Nephron (organoid): ENCODE measurements at regions not wholly inside any gene's neighbourhood (a gene's known extent, or its start where the extent isn't known, plus 50 kb on each side); places are given as distances from the start of the nearest gene placed in this dataset.

Experiments used
- H3K27ac Mint-ChIP-seq, 3 experiments: 2 replicates each; pipeline ENCODE4 v1.8.0; 2020; ENCODE audit warnings: mixed read lengths in 3 of 3, mild to moderate bottlenecking in 2 of 3, moderate library complexity in 1 of 3
- H3K27me3 Mint-ChIP-seq: 2 replicates; pipeline ENCODE4 v1.8.0; 2021; ENCODE audit warnings: low read depth, mild to moderate bottlenecking, moderate library complexity, mixed read lengths
- H3K36me3 Mint-ChIP-seq: 2 replicates; pipeline ENCODE4 v1.8.0; 2020; ENCODE audit warnings: low read depth, mixed read lengths
- H3K4me1 Mint-ChIP-seq: 2 replicates; pipeline ENCODE4 v1.8.0; 2020; ENCODE audit warnings: mixed read lengths
- H3K4me3 Mint-ChIP-seq, 3 experiments: 2 replicates each; pipeline ENCODE4 v1.8.0; 2020; ENCODE audit warnings: mild to moderate bottlenecking in 3 of 3, mixed read lengths in 3 of 3, moderate library complexity in 2 of 3
- H3K9me3 Mint-ChIP-seq: 2 replicates; pipeline ENCODE4 v1.8.0; 2020; ENCODE audit warnings: mixed read lengths
- TF ChIP-seq, protein P1 (sequence below), 3 experiments: fragments of 200-600 bp; sonication (generic); IDR thresholded peaks; one replicate each; pipeline ENCODE4 v1.5.0; 2021; ENCODE audit warnings: antibody characterized with exemption in 3 of 3; ENCODE audit not compliant: unreplicated experiment in 3 of 3

GRCh38 chr10:117723343-117723742, 180.8 kb downstream of the EMX2 start:
- TF ChIP-seq, protein P1, sequence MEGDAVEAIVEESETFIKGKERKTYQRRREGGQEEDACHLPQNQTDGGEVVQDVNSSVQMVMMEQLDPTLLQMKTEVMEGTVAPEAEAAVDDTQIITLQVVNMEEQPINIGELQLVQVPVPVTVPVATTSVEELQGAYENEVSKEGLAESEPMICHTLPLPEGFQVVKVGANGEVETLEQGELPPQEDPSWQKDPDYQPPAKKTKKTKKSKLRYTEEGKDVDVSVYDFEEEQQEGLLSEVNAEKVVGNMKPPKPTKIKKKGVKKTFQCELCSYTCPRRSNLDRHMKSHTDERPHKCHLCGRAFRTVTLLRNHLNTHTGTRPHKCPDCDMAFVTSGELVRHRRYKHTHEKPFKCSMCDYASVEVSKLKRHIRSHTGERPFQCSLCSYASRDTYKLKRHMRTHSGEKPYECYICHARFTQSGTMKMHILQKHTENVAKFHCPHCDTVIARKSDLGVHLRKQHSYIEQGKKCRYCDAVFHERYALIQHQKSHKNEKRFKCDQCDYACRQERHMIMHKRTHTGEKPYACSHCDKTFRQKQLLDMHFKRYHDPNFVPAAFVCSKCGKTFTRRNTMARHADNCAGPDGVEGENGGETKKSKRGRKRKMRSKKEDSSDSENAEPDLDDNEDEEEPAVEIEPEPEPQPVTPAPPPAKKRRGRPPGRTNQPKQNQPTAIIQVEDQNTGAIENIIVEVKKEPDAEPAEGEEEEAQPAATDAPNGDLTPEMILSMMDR (IDR thresholded peaks at IDR 0.05; ENCODE audit: unreplicated experiment in 3 of 3), result no peak
- peaks cover 2% of the 10 kb centered on the region for H3K9me3 Mint-ChIP-seq
- no peak overlapping the region for H3K4me3 Mint-ChIP-seq
- peak overlapping the region; percentile 79 to 89 (median 80) for H3K27ac Mint-ChIP-seq
- H3K27me3 Mint-ChIP-seq, result peaks cover 24% of the 10 kb centered on the region
- H3K36me3 Mint-ChIP-seq, result no peaks in the 10 kb centered on the region
- peaks cover 52% of the 10 kb centered on the region for H3K4me1 Mint-ChIP-seq

DNA sequence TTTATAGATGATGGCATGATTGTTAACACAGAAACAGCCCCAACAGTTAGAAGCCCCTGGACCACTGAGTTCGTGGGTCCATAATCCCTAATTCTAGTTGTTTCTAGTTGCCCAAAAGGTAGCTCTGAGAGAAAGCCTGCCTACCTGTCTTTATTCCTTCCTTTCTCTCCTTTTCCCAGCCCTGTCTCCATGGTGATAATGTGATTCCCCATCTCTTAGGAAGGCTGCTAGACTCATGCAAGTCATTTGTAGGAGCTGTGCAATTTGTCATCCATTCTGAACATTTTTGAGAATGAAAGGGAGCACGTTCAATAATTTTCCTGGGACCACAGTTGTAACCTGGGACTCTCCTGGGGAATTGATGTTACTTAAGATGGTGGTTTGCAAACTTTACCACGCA, 183.4 kb downstream of the EMX2 start:
- no peak overlapping the region for H3K4me3 Mint-ChIP-seq
- TF ChIP-seq, protein P1 (IDR thresholded peaks at IDR 0.05; ENCODE audit: unreplicated experiment in 3 of 3), result no peak
- peaks cover 41% of the 10 kb centered on the region for H3K4me1 Mint-ChIP-seq
- no peak overlapping the region for H3K27ac Mint-ChIP-seq
- H3K27me3 Mint-ChIP-seq, result peaks cover 39% of the 10 kb centered on the region
- H3K9me3 Mint-ChIP-seq, result peaks cover 2% of the 10 kb centered on the region
- H3K36me3 Mint-ChIP-seq, result no peaks in the 10 kb centered on the region

DNA sequence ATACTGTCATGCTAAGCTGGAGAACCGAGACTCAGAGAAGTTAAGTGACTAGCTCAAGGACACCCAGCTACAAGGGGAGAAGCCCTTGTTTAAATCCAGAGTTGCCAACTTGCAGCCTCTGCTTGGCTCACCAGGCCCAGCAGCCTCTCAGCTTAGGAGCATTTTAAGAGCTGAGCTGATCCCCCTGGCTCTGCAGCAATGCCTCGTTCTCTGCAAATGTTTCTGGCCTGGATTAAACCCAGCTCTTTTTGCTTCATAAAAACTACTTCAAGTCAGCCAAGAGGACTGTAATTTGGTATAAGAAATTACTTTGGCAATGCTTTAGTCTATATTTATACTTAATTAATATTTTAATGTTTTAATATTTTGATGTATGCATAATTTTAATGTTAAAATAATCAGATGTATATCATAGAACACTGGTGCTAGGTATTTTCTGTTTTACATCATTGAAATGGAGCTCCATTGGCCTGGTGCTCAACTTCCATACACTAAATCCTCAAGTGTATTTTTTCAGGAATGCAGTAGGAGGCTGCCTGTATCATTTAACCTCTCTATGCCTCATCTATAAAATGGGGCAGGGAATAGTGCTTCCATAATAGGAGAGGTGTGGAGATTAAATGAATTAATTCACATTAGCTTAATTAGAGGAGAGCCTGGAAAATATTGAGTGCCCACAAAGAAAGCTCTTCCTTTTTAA, 184.2 kb downstream of the EMX2 start:
- Mint-ChIP-seq H3K9me3 (peaks cover 2% of the 10 kb centered on the region), H3K4me1 (peaks cover 41% of the 10 kb centered on the region), H3K36me3 (no peaks in the 10 kb centered on the region), H3K27ac (peak overlapping the region in 1 of 3 experiments; percentile 31), H3K27me3 (peaks cover 43% of the 10 kb centered on the region), H3K4me3 (no peak overlapping the region)
- TF ChIP-seq, protein P1 (IDR thresholded peaks at IDR 0.05; ENCODE audit: unreplicated experiment in 3 of 3), result no peak

- Mint-ChIP-seq H3K4me3 (no peak overlapping the region), H3K9me3 (peaks cover 2% of the 10 kb centered on the region), H3K36me3 (no peaks in the 10 kb centered on the region), H3K27ac (peak overlapping the region in 1 of 3 experiments; percentile 31), H3K4me1 (peaks cover 42% of the 10 kb centered on the region), H3K27me3 (peaks cover 50% of the 10 kb centered on the region)
- TF ChIP-seq, protein P1 (IDR thresholded peaks at IDR 0.05; ENCODE audit: unreplicated experiment in 3 of 3), result no peak
Measured at GRCh38 chr10:117727421-117727820, 184.9 kb downstream of the EMX2 start.

GRCh38 chr10:117728087-117728486, 185.5 kb downstream of the EMX2 start:
- no peaks in the 10 kb centered on the region for H3K36me3 Mint-ChIP-seq
- H3K27me3 Mint-ChIP-seq, result peaks cover 51% of the 10 kb centered on the region
- TF ChIP-seq, protein P1 (IDR thresholded peaks at IDR 0.05; ENCODE audit: unreplicated experiment in 3 of 3), result no peak
- peaks cover 35% of the 10 kb centered on the region for H3K4me1 Mint-ChIP-seq
- H3K27ac Mint-ChIP-seq, result no peak overlapping the region
- peaks cover 2% of the 10 kb centered on the region for H3K9me3 Mint-ChIP-seq
- H3K4me3 Mint-ChIP-seq, result no peak overlapping the region

GRCh38 chr10:117729156-117729555, 186.6 kb downstream of the EMX2 start:
- no peaks in the 10 kb centered on the region for H3K9me3 Mint-ChIP-seq

More at GRCh38 chr10:117729156-117729555, 186.6 kb downstream of the EMX2 start:
- H3K4me1 Mint-ChIP-seq, result peaks cover 32% of the 10 kb centered on the region
- H3K4me3 Mint-ChIP-seq, result no peak overlapping the region
- no peak overlapping the region for H3K27ac Mint-ChIP-seq
- no peaks in the 10 kb centered on the region for H3K36me3 Mint-ChIP-seq
- TF ChIP-seq, protein P1 (IDR thresholded peaks at IDR 0.05; ENCODE audit: unreplicated experiment in 3 of 3), result no peak
- H3K27me3 Mint-ChIP-seq, result peaks cover 56% of the 10 kb centered on the region
